SK-N-MC (cell line): ENCODE measurements at regions not wholly inside any gene's neighbourhood (a gene's known extent, or its start where the extent isn't known, plus 50 kb on each side); places are given as distances from the start of the nearest gene placed in this dataset.

Experiments
- EZH2 ChIP-seq: fragments of 200-600 bp; sonication (generic); IDR thresholded peaks from one replicate; pipeline ENCODE4 v1.6.1; 2017; ENCODE audit warnings: antibody characterized with exemption
- POLR2AphosphoS5 ChIP-seq: IDR thresholded peaks from 2 replicates; pipeline ENCODE4 v1.6.1; 2012; ENCODE audit warnings: mild to moderate bottlenecking, low read depth, low read length, borderline replicate concordance

DNA sequence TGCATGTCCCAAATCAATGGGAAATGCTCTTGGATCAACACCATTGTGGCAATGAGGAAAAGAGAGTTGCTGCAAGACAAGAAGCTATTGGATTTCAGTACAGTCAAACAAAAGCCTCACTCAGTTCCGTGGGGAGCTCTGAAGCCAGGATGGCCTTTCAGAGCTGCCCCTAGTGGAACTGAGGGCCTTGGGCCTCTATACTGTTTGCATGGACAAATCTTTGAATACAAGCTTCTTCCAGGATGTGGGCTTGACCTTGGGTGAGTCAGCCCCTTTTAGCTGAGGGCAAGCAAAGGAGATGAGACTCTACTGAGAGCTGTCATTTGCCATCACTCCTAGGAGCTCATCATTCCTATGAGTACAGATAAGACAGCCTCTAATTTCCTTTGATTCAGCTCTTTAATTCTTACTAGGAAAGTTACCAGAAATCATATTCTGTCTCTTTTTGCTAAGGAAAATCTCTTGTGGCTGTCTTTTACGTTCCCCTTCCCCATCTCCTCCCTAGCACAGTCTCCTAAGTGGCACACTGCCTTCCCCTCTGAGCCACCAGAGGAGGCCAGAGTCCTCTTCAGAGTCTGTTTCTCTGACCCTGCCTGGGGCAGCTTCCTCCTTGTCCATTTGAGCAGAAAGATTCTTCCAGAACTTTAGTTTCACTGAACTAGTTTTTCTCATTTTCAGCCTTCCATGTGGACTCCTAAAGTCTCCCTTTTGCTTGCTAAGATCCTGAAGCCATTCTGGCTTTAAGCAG lies 168.8 kb upstream of the POC5 start:
- no peak for TF ChIP-seq EZH2
- no peak for TF ChIP-seq POLR2AphosphoS5
